ENCODE measurements at regions not wholly inside any gene's neighbourhood (a gene's known extent, or its start where the extent isn't known, plus 50 kb on each side); places are given as distances from the start of the nearest gene placed in this dataset.

DNA sequence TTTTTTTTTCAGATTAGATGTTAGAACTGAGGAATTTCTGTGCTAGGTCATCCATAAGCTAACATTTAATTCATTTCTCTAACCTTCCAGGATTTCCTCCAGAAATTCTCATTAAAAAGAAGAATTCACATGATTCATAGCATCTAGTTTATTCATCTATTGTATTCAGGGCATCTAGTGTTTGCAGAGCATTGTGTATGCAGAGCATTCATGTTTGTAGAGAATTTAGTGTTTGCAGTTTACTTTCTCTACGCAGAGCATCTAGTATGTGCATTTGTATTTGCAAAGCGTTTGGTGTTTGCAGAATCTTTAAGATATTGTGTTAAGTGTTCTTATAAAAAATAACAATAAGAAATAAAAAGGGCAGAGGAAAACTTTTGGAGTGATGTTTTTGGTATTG lies 491.1 kb downstream of the MTRR start:
- TF ChIP-seq, protein P1, sequence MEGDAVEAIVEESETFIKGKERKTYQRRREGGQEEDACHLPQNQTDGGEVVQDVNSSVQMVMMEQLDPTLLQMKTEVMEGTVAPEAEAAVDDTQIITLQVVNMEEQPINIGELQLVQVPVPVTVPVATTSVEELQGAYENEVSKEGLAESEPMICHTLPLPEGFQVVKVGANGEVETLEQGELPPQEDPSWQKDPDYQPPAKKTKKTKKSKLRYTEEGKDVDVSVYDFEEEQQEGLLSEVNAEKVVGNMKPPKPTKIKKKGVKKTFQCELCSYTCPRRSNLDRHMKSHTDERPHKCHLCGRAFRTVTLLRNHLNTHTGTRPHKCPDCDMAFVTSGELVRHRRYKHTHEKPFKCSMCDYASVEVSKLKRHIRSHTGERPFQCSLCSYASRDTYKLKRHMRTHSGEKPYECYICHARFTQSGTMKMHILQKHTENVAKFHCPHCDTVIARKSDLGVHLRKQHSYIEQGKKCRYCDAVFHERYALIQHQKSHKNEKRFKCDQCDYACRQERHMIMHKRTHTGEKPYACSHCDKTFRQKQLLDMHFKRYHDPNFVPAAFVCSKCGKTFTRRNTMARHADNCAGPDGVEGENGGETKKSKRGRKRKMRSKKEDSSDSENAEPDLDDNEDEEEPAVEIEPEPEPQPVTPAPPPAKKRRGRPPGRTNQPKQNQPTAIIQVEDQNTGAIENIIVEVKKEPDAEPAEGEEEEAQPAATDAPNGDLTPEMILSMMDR (IDR thresholded peaks at IDR 0.05; ENCODE audit: low read depth, low read length, poor library complexity, severe bottlenecking) = no peak
- TF ChIP-seq EZH2phosphoT487 (IDR thresholded peaks at IDR 0.05; ENCODE audit: borderline replicate concordance, low read length) = no peak
